ENCODE measurements at regions not wholly inside any gene's neighbourhood (a gene's known extent, or its start where the extent isn't known, plus 50 kb on each side); places are given as distances from the start of the nearest gene placed in this dataset.

- Histone ChIP-seq H3K27ac (no peak overlapping the region), H3K27me3 (replicated peaks) (no peaks in the 10 kb centered on the region), H3K36me3 (replicated peaks) (no peaks in the 10 kb centered on the region), H3K4me3 (ENCODE audit: low read depth, low read length) (no peak overlapping the region)
- in situ Hi-C loops (cut with HindIII; ENCODE audit: low pct_ligation_motif_present, low sequenced_read_pairs) = no loop called here
- TF ChIP-seq CTCF (IDR thresholded peaks at IDR 0.05; ENCODE audit: low read depth, low read length, missing control alignments) = no peak
- no peak for DNase-seq
These were observed 641.8 kb upstream of the SEMA3D start for GRCh38 chr7:85828614-85829013.

- no peak for DNase-seq
- TF ChIP-seq CTCF (IDR thresholded peaks at IDR 0.05; ENCODE audit: low read depth, low read length, missing control alignments) = no peak
- Histone ChIP-seq H3K27me3 (replicated peaks) (no peaks in the 10 kb centered on the region), H3K27ac (no peak overlapping the region), H3K36me3 (replicated peaks) (no peaks in the 10 kb centered on the region), H3K4me3 (ENCODE audit: low read depth, low read length) (no peak overlapping the region)
- in situ Hi-C loops (cut with HindIII; ENCODE audit: low pct_ligation_motif_present, low sequenced_read_pairs) = no loop called here
These were observed 636.7 kb upstream of the SEMA3D start for GRCh38 chr7:85823396-85824080.

- H3K27me3 ChIP-seq (replicated peaks) = no peaks in the 10 kb centered on the region
- no peak for TF ChIP-seq CTCF (IDR thresholded peaks at IDR 0.05; ENCODE audit: low read depth, low read length, missing control alignments)
- in situ Hi-C loops (cut with HindIII; ENCODE audit: low pct_ligation_motif_present, low sequenced_read_pairs) = no loop called here
- H3K4me3 ChIP-seq (ENCODE audit: low read depth, low read length) = no peak overlapping the region
- no peak for DNase-seq
- no peak overlapping the region for H3K27ac ChIP-seq
- no peaks in the 10 kb centered on the region for H3K36me3 ChIP-seq (replicated peaks)
These were observed 635.1 kb upstream of the SEMA3D start for GRCh38 chr7:85821926-85822325.

GRCh38 chr7:85820702-85821443, 634.0 kb upstream of the SEMA3D start:
- Histone ChIP-seq H3K36me3 (replicated peaks) (no peaks in the 10 kb centered on the region), H3K27me3 (replicated peaks) (no peaks in the 10 kb centered on the region), H3K27ac (no peak overlapping the region), H3K4me3 (ENCODE audit: low read depth, low read length) (no peak overlapping the region)
- no peak for DNase-seq
- no peak for TF ChIP-seq CTCF (IDR thresholded peaks at IDR 0.05; ENCODE audit: low read depth, low read length, missing control alignments)
- in situ Hi-C loops (cut with HindIII; ENCODE audit: low pct_ligation_motif_present, low sequenced_read_pairs) = no loop called here

- Histone ChIP-seq H3K27me3 (replicated peaks) (no peaks in the 10 kb centered on the region), H3K4me3 (ENCODE audit: low read depth, low read length) (no peak overlapping the region), H3K36me3 (replicated peaks) (no peaks in the 10 kb centered on the region), H3K27ac (no peak overlapping the region)
- DNase-seq = no peak
- TF ChIP-seq CTCF (IDR thresholded peaks at IDR 0.05; ENCODE audit: low read depth, low read length, missing control alignments) = no peak
- in situ Hi-C loops (cut with HindIII; ENCODE audit: low pct_ligation_motif_present, low sequenced_read_pairs) = no loop called here
These were observed 628.7 kb upstream of the SEMA3D start for GRCh38 chr7:85815526-85815925.
